ENCODE measurements at regions not wholly inside any gene's neighbourhood (a gene's known extent, or its start where the extent isn't known, plus 50 kb on each side); places are given as distances from the start of the nearest gene placed in this dataset.

DNA sequence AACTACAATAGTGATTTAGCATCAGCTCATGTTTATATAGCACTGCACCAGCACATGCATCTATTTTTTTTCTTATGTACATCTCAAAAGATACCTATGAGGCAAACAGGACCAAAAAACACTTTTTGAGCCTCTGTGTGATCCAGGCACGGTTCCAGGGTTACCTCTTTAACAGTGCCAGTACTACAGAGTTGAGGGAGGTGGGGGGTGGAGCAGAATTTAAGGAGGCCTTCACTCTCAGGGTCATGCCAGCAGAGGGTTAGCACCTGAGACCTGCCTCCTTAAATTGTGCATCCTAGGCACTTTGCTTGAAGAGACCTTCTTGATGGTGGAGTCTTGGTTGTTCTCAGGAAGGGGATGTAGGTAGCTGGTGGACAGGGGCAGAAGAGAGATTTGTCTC, 150.3 kb upstream of the TBL1XR1 start:
- no peak for DNase-seq (ENCODE audit: low read depth)
- TF ChIP-seq, protein P1, sequence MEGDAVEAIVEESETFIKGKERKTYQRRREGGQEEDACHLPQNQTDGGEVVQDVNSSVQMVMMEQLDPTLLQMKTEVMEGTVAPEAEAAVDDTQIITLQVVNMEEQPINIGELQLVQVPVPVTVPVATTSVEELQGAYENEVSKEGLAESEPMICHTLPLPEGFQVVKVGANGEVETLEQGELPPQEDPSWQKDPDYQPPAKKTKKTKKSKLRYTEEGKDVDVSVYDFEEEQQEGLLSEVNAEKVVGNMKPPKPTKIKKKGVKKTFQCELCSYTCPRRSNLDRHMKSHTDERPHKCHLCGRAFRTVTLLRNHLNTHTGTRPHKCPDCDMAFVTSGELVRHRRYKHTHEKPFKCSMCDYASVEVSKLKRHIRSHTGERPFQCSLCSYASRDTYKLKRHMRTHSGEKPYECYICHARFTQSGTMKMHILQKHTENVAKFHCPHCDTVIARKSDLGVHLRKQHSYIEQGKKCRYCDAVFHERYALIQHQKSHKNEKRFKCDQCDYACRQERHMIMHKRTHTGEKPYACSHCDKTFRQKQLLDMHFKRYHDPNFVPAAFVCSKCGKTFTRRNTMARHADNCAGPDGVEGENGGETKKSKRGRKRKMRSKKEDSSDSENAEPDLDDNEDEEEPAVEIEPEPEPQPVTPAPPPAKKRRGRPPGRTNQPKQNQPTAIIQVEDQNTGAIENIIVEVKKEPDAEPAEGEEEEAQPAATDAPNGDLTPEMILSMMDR (IDR thresholded peaks at IDR 0.05; ENCODE audit: control insufficient read depth, insufficient read depth, low read depth, low read length, missing control alignments): no peak
- H3K4me3 ChIP-seq (ENCODE audit: control insufficient read depth, low read depth, low read length): no peak overlapping the region

DNA sequence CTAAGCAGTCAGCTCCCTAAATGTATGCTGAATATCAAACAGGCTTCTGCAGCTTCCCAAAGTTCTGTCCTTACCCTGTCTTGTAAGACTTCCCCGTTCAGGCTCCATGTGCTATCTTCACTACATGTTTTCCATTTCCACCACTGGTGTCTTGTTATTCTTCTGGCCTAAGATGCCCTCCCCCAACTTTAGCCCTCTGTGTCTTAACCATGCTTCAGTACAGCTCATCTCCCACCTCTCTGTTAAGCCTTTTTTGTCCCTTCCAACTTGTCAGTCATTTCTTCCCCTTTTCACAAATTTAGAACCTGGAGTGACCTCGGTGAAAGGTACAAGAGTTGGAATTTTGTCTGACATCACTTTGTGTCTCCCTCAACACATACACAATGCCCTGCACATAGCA, 151.7 kb upstream of the TBL1XR1 start:
- DNase-seq (ENCODE audit: low read depth): no peak
- TF ChIP-seq, protein P1 (IDR thresholded peaks at IDR 0.05; ENCODE audit: control insufficient read depth, insufficient read depth, low read depth, low read length, missing control alignments): no peak
- no peak overlapping the region for H3K4me3 ChIP-seq (ENCODE audit: control insufficient read depth, low read depth, low read length)

DNA sequence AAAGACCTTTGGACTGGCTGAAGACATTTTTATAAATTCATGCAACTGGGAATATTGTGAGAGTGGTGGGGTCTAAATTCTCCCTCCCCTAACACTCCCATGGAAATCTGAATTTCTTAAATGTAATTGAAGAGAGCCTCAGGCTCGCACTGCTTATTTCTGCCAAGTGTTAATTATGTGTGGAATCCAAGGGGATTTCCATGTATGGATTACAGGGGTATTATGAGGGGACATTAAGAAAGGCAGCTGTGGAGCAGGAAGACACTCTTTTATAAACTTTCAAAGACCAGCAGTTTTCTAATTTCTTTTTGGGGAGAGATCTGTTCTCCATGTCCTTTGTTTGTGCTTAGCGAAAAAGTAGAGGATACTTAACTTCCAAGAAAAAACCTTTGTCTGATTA, 152.1 kb upstream of the TBL1XR1 start:
- no peak overlapping the region for H3K4me3 ChIP-seq (ENCODE audit: control insufficient read depth, low read depth, low read length)
- TF ChIP-seq, protein P1 (IDR thresholded peaks at IDR 0.05; ENCODE audit: control insufficient read depth, insufficient read depth, low read depth, low read length, missing control alignments): no peak
- no peak for DNase-seq (ENCODE audit: low read depth)

DNA sequence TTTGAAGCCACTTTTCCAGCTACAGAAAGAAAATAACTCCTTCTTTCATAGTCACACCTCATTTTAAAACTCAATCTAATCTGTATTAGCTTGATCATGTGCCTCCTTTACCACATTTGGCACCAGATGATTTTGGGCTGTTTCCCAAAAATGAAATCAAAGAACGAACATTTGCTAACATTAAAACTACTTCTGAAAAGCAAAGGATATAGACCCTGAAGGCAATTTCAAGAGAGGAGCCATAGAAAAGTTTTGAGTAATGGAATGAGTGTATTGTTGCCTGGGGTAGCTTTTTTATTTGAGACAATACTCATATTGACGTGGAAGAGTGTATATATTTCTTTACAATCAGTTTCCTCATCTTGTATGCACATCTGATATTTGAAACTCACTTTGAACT, 152.8 kb upstream of the TBL1XR1 start:
- TF ChIP-seq, protein P1 (IDR thresholded peaks at IDR 0.05; ENCODE audit: control insufficient read depth, insufficient read depth, low read depth, low read length, missing control alignments): no peak
- no peak for DNase-seq (ENCODE audit: low read depth)
- no peak overlapping the region for H3K4me3 ChIP-seq (ENCODE audit: control insufficient read depth, low read depth, low read length)

DNA sequence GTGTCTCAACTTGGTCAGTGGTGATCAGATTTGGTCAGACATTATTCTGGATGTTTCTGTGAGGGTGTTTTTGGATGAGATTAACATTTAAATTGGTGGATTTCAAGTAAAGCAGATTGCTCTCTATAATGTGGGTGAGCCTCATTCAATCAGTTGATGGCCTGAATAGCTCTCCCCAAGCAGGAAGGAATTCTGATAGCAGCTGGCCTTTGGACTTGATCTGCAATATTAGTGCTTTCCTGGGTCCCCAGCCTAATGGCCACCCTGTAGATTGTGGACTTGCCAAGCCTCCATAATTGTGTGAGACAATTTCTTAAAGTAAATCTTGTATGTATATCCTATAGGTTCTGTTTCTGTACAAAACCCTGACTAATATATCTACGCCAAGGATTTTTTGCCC, 153.9 kb upstream of the TBL1XR1 start:
- TF ChIP-seq, protein P1 (IDR thresholded peaks at IDR 0.05; ENCODE audit: control insufficient read depth, insufficient read depth, low read depth, low read length, missing control alignments): no peak
- no peak overlapping the region for H3K4me3 ChIP-seq (ENCODE audit: control insufficient read depth, low read depth, low read length)
- no peak for DNase-seq (ENCODE audit: low read depth)

DNA sequence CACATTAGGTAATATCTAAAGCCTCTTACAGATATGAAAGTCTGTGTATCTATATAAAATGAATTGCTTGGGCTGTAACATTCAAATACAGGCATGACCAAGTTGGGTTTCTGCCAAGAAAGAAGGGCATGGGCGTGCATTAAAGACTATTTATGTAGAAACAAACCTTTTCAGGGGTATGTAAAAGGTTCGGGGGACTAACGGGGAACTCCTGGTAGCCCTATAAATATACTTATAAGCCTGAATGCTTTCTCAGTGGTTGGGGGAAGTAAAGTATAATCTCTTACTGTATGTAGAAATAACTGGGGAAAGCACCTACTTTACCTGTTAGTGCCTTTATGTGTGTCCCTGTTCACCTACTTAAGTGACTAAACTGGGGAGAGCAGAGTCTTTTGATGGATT, 154.5 kb upstream of the TBL1XR1 start:
- H3K4me3 ChIP-seq (ENCODE audit: control insufficient read depth, low read depth, low read length): no peak overlapping the region
- DNase-seq (ENCODE audit: low read depth): no peak
- TF ChIP-seq, protein P1 (IDR thresholded peaks at IDR 0.05; ENCODE audit: control insufficient read depth, insufficient read depth, low read depth, low read length, missing control alignments): no peak

DNA sequence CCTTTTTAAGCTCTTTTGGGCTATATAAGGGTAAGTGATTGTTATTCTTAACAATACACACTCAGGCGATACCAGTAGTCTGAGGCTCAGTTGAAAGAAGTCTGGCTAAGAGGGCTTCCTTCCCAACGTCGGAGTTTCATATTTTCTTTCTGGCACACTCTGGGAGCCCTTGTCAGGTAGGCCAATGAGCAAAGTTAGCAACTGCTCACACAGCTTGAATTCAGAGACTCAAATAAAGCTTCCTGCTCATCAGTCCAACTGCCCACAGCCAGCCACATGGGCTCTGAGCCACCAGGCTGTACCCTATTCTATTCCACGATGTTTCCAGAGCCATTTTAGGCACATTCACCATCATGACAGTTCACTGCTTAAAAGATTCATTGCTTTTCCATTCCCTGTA, 155.1 kb upstream of the TBL1XR1 start:
- TF ChIP-seq, protein P1 (IDR thresholded peaks at IDR 0.05; ENCODE audit: control insufficient read depth, insufficient read depth, low read depth, low read length, missing control alignments): no peak
- H3K4me3 ChIP-seq (ENCODE audit: control insufficient read depth, low read depth, low read length): no peak overlapping the region
- DNase-seq (ENCODE audit: low read depth): no peak
